ENCODE measurements at regions not wholly inside any gene's neighbourhood (a gene's known extent, or its start where the extent isn't known, plus 50 kb on each side); places are given as distances from the start of the nearest gene placed in this dataset.

DNA sequence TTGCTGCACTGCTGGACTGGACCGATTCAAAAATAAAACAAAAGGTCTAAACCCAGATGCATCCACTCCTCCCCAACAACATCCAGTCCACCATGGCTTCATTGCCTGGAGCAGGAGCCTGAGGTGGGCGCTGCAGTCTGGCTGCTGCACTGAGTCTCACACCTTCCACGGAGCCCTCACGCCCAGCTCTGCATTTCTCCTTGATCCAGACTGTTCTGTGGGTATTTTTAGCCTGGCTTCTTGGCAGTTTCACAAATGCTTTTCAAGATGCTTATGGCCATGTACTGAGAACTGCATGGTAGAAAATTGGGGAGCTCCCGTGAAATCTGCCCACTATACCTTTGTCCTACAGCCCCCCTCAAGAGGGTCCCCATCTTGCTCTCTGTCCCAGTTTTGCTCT is 53.3 kb upstream of the JAM3 start:
- no peak overlapping the region for H4K91ac ChIP-seq (ENCODE audit: insufficient read length, low read depth, low read length)
- no peak overlapping the region for H2BK12ac ChIP-seq (ENCODE audit: insufficient read length, low read depth, low read length)
- H3K27ac ChIP-seq (ENCODE audit: insufficient read length, low read depth, low read length) = no peak overlapping the region
- Mint-ChIP-seq H3K9me3 (no peaks in the 10 kb centered on the region), H3K27ac (no peak overlapping the region), H3K4me1 (peaks cover 10 to 13% of the 10 kb centered on the region in 2 experiments), H3K4me3 (no peak overlapping the region), H3K36me3 (ENCODE audit: insufficient read depth in 1 of 3, low read depth in 3 of 3) (no peaks in the 10 kb centered on the region), H3K27me3 (ENCODE audit: low read depth) (peaks cover 35% of the 10 kb centered on the region)
- H3K9ac ChIP-seq (ENCODE audit: extremely low read depth, insufficient read length, low read length) = no peak overlapping the region
- DNase-seq = no peak
- no peaks in the 10 kb centered on the region for H3K79me2 ChIP-seq (ENCODE audit: insufficient read depth, low read length)
- H4K5ac ChIP-seq (ENCODE audit: insufficient read length, low read depth, low read length) = no peak overlapping the region
- no peaks in the 10 kb centered on the region for H3K23me2 ChIP-seq (ENCODE audit: insufficient read length, low read depth, low read length, poor library complexity, severe bottlenecking)
- H2AFZ ChIP-seq (ENCODE audit: low read length) = no peak overlapping the region
- no peaks in the 10 kb centered on the region for H3K9me3 ChIP-seq (ENCODE audit: control insufficient read depth, low read depth, low read length)
- H2BK5ac ChIP-seq (ENCODE audit: insufficient read length, low read length) = no peak overlapping the region
- H2BK20ac ChIP-seq (ENCODE audit: low read depth, low read length, poor library complexity, severe bottlenecking) = no peak overlapping the region
- no peak overlapping the region for H3K4ac ChIP-seq (ENCODE audit: low read depth, low read length)
- TF ChIP-seq, protein P1, sequence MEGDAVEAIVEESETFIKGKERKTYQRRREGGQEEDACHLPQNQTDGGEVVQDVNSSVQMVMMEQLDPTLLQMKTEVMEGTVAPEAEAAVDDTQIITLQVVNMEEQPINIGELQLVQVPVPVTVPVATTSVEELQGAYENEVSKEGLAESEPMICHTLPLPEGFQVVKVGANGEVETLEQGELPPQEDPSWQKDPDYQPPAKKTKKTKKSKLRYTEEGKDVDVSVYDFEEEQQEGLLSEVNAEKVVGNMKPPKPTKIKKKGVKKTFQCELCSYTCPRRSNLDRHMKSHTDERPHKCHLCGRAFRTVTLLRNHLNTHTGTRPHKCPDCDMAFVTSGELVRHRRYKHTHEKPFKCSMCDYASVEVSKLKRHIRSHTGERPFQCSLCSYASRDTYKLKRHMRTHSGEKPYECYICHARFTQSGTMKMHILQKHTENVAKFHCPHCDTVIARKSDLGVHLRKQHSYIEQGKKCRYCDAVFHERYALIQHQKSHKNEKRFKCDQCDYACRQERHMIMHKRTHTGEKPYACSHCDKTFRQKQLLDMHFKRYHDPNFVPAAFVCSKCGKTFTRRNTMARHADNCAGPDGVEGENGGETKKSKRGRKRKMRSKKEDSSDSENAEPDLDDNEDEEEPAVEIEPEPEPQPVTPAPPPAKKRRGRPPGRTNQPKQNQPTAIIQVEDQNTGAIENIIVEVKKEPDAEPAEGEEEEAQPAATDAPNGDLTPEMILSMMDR (conservative IDR thresholded peaks at IDR 0.05) = no peak
- H3K14ac ChIP-seq (ENCODE audit: insufficient read depth, low read length) = no peak overlapping the region
- no peaks in the 10 kb centered on the region for H3K27me3 ChIP-seq (ENCODE audit: insufficient read depth, low read length)
- no peak overlapping the region for H3K23ac ChIP-seq (ENCODE audit: insufficient read length, low read depth, low read length)
- H4K20me1 ChIP-seq (ENCODE audit: control insufficient read depth, insufficient read depth, insufficient read length) = no peaks in the 10 kb centered on the region
- H3K18ac ChIP-seq (ENCODE audit: insufficient read length, low read depth, low read length) = no peak overlapping the region
- no peak overlapping the region for H3K56ac ChIP-seq (ENCODE audit: insufficient read length, low read depth, low read length)
- no peak overlapping the region for H3K4me2 ChIP-seq (ENCODE audit: insufficient read depth, insufficient read length, low read length)
- H3T11ph ChIP-seq (ENCODE audit: low read length) = no peak overlapping the region
- no peak overlapping the region for H4K8ac ChIP-seq (replicated peaks; ENCODE audit: insufficient read length, low read depth, low read length)
- no peak overlapping the region for H2AK5ac ChIP-seq (ENCODE audit: insufficient read length, low read length)
- no CpG with 5 or more reads among the region's 5 CpGs for WGBS (ENCODE audit: extremely low coverage, insufficient read length, low lambda C conversion rate)
- H3K79me1 ChIP-seq (ENCODE audit: insufficient read depth, low read depth, low read length, poor library complexity, severe bottlenecking) = no peaks in the 10 kb centered on the region
- H2BK120ac ChIP-seq (ENCODE audit: low read depth, low read length, poor library complexity, severe bottlenecking) = no peak overlapping the region
- no peaks in the 10 kb centered on the region for H3K4me1 ChIP-seq (ENCODE audit: insufficient read depth, low read length)
- H2BK15ac ChIP-seq (ENCODE audit: low read depth, low read length) = no peak overlapping the region
